GM23248 (cell line): ENCODE measurements at regions not wholly inside any gene's neighbourhood (a gene's known extent, or its start where the extent isn't known, plus 50 kb on each side); places are given as distances from the start of the nearest gene placed in this dataset.

ENCODE experiments used
- EZH2 ChIP-seq: fragments of 200-600 bp; sonication (generic); IDR thresholded peaks from 2 replicates; pipeline ENCODE4 v1.6.1; 2018; ENCODE audit warnings: antibody characterized with exemption, mild to moderate bottlenecking; ENCODE audit not compliant: insufficient read depth, poor library complexity, severe bottlenecking
- EZH2phosphoT487 ChIP-seq: fragments of 200-600 bp; sonication (generic); IDR thresholded peaks from 2 replicates; pipeline ENCODE4 v1.6.1; 2018; ENCODE audit warnings: antibody characterized with exemption, moderate library complexity, mild to moderate bottlenecking, low read depth; ENCODE audit not compliant: insufficient read depth

DNA sequence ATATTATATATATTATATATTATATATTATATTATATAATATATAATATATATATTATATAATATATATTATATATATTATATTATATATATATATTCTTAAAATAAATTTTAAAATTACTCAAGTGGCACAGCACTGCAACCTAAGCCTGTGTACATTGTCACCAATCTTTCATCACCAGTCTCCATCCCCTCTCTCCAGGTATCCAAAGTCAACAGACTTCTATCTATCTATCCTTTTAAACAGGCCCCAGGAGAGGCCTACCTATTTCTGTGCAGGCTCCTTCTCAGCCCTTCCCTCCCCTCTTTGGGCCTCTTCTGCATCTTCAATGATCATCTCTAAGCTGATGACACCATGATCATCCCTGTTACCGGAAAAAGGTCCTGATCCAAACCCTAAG, 111.7 kb downstream of the RHOU start:
- TF ChIP-seq EZH2 (no peak), EZH2phosphoT487 (no peak)
